ENCODE measurements at regions not wholly inside any gene's neighbourhood (a gene's known extent, or its start where the extent isn't known, plus 50 kb on each side); places are given as distances from the start of the nearest gene placed in this dataset.

- no peak for DNase-seq
- Histone ChIP-seq H2AFZ (no peak overlapping the region), H3K4me2 (ENCODE audit: unreplicated experiment) (no peak overlapping the region), H3K4me1 (ENCODE audit: insufficient read depth) (no peaks in the 10 kb centered on the region), H3K4me3 (no peak overlapping the region), H3K27ac (no peak overlapping the region), H3F3A (ENCODE audit: insufficient read depth) (no peaks in the 10 kb centered on the region), H4K20me1 (ENCODE audit: insufficient read depth) (no peaks in the 10 kb centered on the region), H3K9me3 (ENCODE audit: low read depth) (no peaks in the 10 kb centered on the region), H3K9me2 (ENCODE audit: insufficient read depth) (no peaks in the 10 kb centered on the region), H3K79me2 (ENCODE audit: insufficient read depth) (no peaks in the 10 kb centered on the region), H3K36me3 (ENCODE audit: low read depth) (no peaks in the 10 kb centered on the region), H3K27me3 (replicated peaks; ENCODE audit: insufficient read depth) (no peaks in the 10 kb centered on the region), H3K9ac (no peak overlapping the region)
- in situ Hi-C loops (cut with MboI), result no loop called here
- WGBS, 2 experiments (ENCODE audit: low coverage in 1 of 2, low lambda C conversion rate in 2 of 2, missing lambda C conversion rate in 2 of 2), result 80 to 83% methylated on average over 11 of the region's 11 CpGs
- no peak for TF ChIP-seq EZH2 (IDR thresholded peaks at IDR 0.05; ENCODE audit: insufficient read depth, poor library complexity, severe bottlenecking)
- TF ChIP-seq EZH2phosphoT487 (IDR thresholded peaks at IDR 0.05; ENCODE audit: insufficient read depth, low read depth), result no peak
Measured at GRCh38 chr1:99139876-99140275, 124.4 kb upstream of the PLPPR4 start.

- TF ChIP-seq EZH2 (IDR thresholded peaks at IDR 0.05; ENCODE audit: insufficient read depth, poor library complexity, severe bottlenecking) (no peak), EZH2phosphoT487 (IDR thresholded peaks at IDR 0.05; ENCODE audit: insufficient read depth, low read depth) (no peak)
- in situ Hi-C loops (cut with MboI), result no loop called here
- Histone ChIP-seq H3K4me1 (ENCODE audit: insufficient read depth) (no peaks in the 10 kb centered on the region), H3K27ac (no peak overlapping the region), H3F3A (ENCODE audit: insufficient read depth) (no peaks in the 10 kb centered on the region), H3K27me3 (replicated peaks; ENCODE audit: insufficient read depth) (no peaks in the 10 kb centered on the region), H3K9me2 (ENCODE audit: insufficient read depth) (no peaks in the 10 kb centered on the region), H3K4me3 (no peak overlapping the region), H4K20me1 (ENCODE audit: insufficient read depth) (no peaks in the 10 kb centered on the region), H3K9me3 (ENCODE audit: low read depth) (no peaks in the 10 kb centered on the region), H3K36me3 (ENCODE audit: low read depth) (no peaks in the 10 kb centered on the region), H3K4me2 (ENCODE audit: unreplicated experiment) (no peak overlapping the region), H2AFZ (no peak overlapping the region), H3K79me2 (ENCODE audit: insufficient read depth) (no peaks in the 10 kb centered on the region), H3K9ac (no peak overlapping the region)
- WGBS, 2 experiments (ENCODE audit: low coverage in 1 of 2, low lambda C conversion rate in 2 of 2, missing lambda C conversion rate in 2 of 2), result 78 to 80% methylated on average over 14 to 15 of the region's 15 CpGs
- DNase-seq, result no peak
Measured at GRCh38 chr1:99146129-99146848, 118.0 kb upstream of the PLPPR4 start.

DNA sequence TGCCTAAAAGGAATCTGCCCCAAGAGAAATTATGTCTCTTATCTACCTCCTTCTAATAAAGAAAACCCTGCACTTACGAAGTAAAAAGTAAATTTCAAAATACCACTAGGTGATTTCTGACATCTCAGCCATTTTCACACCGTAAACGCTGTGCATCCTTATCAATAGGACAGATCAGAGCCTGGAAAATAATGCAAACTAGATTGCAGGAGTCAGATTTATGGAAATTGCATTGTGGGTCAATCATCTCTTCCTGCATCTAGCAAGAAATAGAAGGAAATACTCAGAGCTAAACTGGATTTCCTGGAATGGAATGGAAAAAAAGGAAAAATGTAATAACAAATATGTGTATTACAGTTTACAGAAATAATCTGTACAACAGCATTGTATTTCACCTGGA, 114.3 kb upstream of the PLPPR4 start:
- in situ Hi-C loops (cut with MboI), result no loop called here
- no peaks in the 10 kb centered on the region for H4K20me1 ChIP-seq (ENCODE audit: insufficient read depth)
- H3K79me2 ChIP-seq (ENCODE audit: insufficient read depth), result no peaks in the 10 kb centered on the region
- H3K4me1 ChIP-seq (ENCODE audit: insufficient read depth), result no peaks in the 10 kb centered on the region
- H2AFZ ChIP-seq, result no peak overlapping the region
- H3F3A ChIP-seq (ENCODE audit: insufficient read depth), result no peaks in the 10 kb centered on the region
- H3K27me3 ChIP-seq (replicated peaks; ENCODE audit: insufficient read depth), result no peaks in the 10 kb centered on the region
- H3K4me2 ChIP-seq (ENCODE audit: unreplicated experiment), result no peak overlapping the region
- no peak overlapping the region for H3K27ac ChIP-seq
- DNase-seq, result no peak
- no peak for TF ChIP-seq EZH2 (IDR thresholded peaks at IDR 0.05; ENCODE audit: insufficient read depth, poor library complexity, severe bottlenecking)
- no peak for TF ChIP-seq EZH2phosphoT487 (IDR thresholded peaks at IDR 0.05; ENCODE audit: insufficient read depth, low read depth)
- no peaks in the 10 kb centered on the region for H3K9me3 ChIP-seq (ENCODE audit: low read depth)
- H3K4me3 ChIP-seq, result no peak overlapping the region
- no peaks in the 10 kb centered on the region for H3K36me3 ChIP-seq (ENCODE audit: low read depth)
- no peak overlapping the region for H3K9ac ChIP-seq
- 61 to 62% methylated on average over 3 of the region's 3 CpGs for WGBS, 2 experiments (ENCODE audit: low coverage in 1 of 2, low lambda C conversion rate in 2 of 2, missing lambda C conversion rate in 2 of 2)
- H3K9me2 ChIP-seq (ENCODE audit: insufficient read depth), result no peaks in the 10 kb centered on the region

DNA sequence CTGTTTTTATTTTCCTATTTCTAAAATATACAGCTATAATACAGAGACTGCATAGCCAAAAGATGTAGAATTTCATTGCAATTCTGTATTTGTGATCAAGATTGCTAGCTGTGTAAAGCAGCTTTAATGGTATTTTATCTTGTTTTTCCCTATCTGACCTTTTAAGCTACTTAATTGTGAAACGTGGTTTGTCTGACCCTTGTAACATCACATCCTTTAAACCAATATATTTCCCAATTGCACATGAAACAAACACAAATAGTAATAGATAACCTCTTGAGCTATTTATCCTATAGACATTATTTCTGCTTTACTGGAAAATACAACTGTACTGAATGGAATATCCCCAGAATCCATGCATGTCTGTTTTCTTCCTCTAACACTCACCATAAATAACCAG, 112.2 kb upstream of the PLPPR4 start:
- H3K27ac ChIP-seq, result no peak overlapping the region
- no peaks in the 10 kb centered on the region for H3K27me3 ChIP-seq (replicated peaks; ENCODE audit: insufficient read depth)

More for the DNA sequence above, 112.2 kb upstream of the PLPPR4 start:
- no peak overlapping the region for H3K4me2 ChIP-seq (ENCODE audit: unreplicated experiment)
- no peaks in the 10 kb centered on the region for H3K36me3 ChIP-seq (ENCODE audit: low read depth)
- H3K9ac ChIP-seq, result no peak overlapping the region
- no peak for DNase-seq
- in situ Hi-C loops (cut with MboI), result no loop called here
- no peaks in the 10 kb centered on the region for H3K9me2 ChIP-seq (ENCODE audit: insufficient read depth)
- H3K4me1 ChIP-seq (ENCODE audit: insufficient read depth), result no peaks in the 10 kb centered on the region
- no peak overlapping the region for H2AFZ ChIP-seq
- TF ChIP-seq EZH2 (IDR thresholded peaks at IDR 0.05; ENCODE audit: insufficient read depth, poor library complexity, severe bottlenecking), result no peak
- no peak for TF ChIP-seq EZH2phosphoT487 (IDR thresholded peaks at IDR 0.05; ENCODE audit: insufficient read depth, low read depth)
- no peaks in the 10 kb centered on the region for H3K9me3 ChIP-seq (ENCODE audit: low read depth)
- no peaks in the 10 kb centered on the region for H3F3A ChIP-seq (ENCODE audit: insufficient read depth)
- WGBS, 2 experiments (ENCODE audit: low coverage in 1 of 2, low lambda C conversion rate in 2 of 2, missing lambda C conversion rate in 2 of 2), result 25 to 36% methylated on average over 1 of the region's 1 CpG
- H4K20me1 ChIP-seq (ENCODE audit: insufficient read depth), result no peaks in the 10 kb centered on the region
- no peaks in the 10 kb centered on the region for H3K79me2 ChIP-seq (ENCODE audit: insufficient read depth)
- H3K4me3 ChIP-seq, result no peak overlapping the region

All from GM23248 (cell line).